ENCODE measurements at regions not wholly inside any gene's neighbourhood (a gene's known extent, or its start where the extent isn't known, plus 50 kb on each side); places are given as distances from the start of the nearest gene placed in this dataset.

DNA sequence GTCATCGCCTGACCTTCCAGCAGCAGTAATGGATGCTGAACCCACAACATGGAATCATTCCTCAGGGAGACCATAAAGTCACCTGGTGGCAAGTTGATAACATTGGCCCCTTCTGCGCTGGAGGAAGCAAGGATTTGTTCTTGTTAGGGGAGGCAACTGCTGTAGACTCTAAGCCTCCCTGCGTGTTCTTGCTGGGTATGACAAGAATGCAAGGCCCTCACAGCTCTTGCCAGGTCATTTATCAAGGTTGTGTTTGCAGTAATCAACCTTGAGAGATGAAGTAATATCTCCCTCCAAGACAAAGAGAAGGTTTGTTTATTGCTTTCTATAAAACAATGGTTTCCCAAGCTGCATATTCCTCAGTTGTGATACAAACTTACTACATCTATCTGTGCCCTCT lies 80.9 kb downstream of the PERP start:
- no TSS peak for BruUV-seq (replicated peaks)
- ChIA-PET POLR2A (no interaction called here), CTCF (no interaction called here)
- Histone ChIP-seq H3K27me3 (ENCODE audit: control insufficient read depth, insufficient read depth, low read length) (no peaks in the 10 kb centered on the region), H3K36me3 (ENCODE audit: control insufficient read depth, insufficient read depth, low read length) (no peaks in the 10 kb centered on the region), H3K27ac (ENCODE audit: low read length) (peak overlapping the region; percentile 2; the same call in 1 of the 2 replicates), H3K9me3 (ENCODE audit: control insufficient read depth, insufficient read depth, low read depth, low read length) (no peaks in the 10 kb centered on the region), H3K4me3 (ENCODE audit: low read depth in 2 of 2, low read length in 2 of 2) (no peak overlapping the region), H3K4me1 (ENCODE audit: control insufficient read depth, insufficient read depth, low read length) (no peaks in the 10 kb centered on the region)
- no peak for TF ChIP-seq SIN3A (IDR thresholded peaks at IDR 0.05; ENCODE audit: borderline replicate concordance, insufficient read depth, low read depth, low read length)
- no peak for TF ChIP-seq TCF7L2 (IDR thresholded peaks at IDR 0.05; ENCODE audit: low read depth, low read length)
- TF ChIP-seq, protein P1, sequence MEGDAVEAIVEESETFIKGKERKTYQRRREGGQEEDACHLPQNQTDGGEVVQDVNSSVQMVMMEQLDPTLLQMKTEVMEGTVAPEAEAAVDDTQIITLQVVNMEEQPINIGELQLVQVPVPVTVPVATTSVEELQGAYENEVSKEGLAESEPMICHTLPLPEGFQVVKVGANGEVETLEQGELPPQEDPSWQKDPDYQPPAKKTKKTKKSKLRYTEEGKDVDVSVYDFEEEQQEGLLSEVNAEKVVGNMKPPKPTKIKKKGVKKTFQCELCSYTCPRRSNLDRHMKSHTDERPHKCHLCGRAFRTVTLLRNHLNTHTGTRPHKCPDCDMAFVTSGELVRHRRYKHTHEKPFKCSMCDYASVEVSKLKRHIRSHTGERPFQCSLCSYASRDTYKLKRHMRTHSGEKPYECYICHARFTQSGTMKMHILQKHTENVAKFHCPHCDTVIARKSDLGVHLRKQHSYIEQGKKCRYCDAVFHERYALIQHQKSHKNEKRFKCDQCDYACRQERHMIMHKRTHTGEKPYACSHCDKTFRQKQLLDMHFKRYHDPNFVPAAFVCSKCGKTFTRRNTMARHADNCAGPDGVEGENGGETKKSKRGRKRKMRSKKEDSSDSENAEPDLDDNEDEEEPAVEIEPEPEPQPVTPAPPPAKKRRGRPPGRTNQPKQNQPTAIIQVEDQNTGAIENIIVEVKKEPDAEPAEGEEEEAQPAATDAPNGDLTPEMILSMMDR (IDR thresholded peaks at IDR 0.05): no peak
- TF ChIP-seq, protein P2, sequence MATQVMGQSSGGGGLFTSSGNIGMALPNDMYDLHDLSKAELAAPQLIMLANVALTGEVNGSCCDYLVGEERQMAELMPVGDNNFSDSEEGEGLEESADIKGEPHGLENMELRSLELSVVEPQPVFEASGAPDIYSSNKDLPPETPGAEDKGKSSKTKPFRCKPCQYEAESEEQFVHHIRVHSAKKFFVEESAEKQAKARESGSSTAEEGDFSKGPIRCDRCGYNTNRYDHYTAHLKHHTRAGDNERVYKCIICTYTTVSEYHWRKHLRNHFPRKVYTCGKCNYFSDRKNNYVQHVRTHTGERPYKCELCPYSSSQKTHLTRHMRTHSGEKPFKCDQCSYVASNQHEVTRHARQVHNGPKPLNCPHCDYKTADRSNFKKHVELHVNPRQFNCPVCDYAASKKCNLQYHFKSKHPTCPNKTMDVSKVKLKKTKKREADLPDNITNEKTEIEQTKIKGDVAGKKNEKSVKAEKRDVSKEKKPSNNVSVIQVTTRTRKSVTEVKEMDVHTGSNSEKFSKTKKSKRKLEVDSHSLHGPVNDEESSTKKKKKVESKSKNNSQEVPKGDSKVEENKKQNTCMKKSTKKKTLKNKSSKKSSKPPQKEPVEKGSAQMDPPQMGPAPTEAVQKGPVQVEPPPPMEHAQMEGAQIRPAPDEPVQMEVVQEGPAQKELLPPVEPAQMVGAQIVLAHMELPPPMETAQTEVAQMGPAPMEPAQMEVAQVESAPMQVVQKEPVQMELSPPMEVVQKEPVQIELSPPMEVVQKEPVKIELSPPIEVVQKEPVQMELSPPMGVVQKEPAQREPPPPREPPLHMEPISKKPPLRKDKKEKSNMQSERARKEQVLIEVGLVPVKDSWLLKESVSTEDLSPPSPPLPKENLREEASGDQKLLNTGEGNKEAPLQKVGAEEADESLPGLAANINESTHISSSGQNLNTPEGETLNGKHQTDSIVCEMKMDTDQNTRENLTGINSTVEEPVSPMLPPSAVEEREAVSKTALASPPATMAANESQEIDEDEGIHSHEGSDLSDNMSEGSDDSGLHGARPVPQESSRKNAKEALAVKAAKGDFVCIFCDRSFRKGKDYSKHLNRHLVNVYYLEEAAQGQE (IDR thresholded peaks at IDR 0.05; ENCODE audit: insufficient read depth in 1 of 2, low read depth in 2 of 2, low read length in 1 of 2): no peak
- TF ChIP-seq POLR2AphosphoS5 (IDR thresholded peaks at IDR 0.05; ENCODE audit: low read depth, low read length): no peak
- intact Hi-C loops (cut with micrococcal nuclease; ENCODE audit: unreplicated experiment) (no loop called here), in situ Hi-C loops (cut with HindIII; ENCODE audit: low pct_unique_long_range_greater_than_20kb, low sequenced_read_pairs) (no loop called here)
- no peak for DNase-seq (ENCODE audit: low read depth, low spot score)
- ATAC-seq: no peak

DNA sequence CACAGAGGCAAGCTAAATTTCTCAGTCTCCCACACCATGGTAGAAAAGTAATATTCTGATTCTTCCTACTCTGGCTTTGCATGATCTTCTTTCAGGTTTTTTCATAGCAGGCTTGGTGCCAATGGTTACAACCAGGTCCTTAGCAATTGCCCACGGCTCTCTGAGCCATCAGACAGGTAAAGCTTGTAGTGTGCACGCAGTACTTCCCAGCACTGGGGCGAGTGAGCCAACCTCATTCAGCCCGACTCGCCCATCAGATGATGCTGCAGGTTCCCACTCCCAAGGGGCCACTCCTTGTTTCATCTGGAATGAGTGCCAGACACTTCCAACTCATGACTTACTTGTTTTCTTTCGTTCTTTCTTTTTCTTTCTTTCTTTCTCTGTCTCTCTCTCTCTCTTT lies 78.3 kb downstream of the PERP start:
- BruUV-seq (replicated peaks): no TSS peak
- no peaks in the 10 kb centered on the region for H3K9me3 ChIP-seq (ENCODE audit: control insufficient read depth, insufficient read depth, low read depth, low read length)
- TF ChIP-seq, protein P2 (IDR thresholded peaks at IDR 0.05; ENCODE audit: insufficient read depth in 1 of 2, low read depth in 2 of 2, low read length in 1 of 2): no peak
- TF ChIP-seq TCF7L2 (IDR thresholded peaks at IDR 0.05; ENCODE audit: low read depth, low read length) (no peak), SIN3A (IDR thresholded peaks at IDR 0.05; ENCODE audit: borderline replicate concordance, insufficient read depth, low read depth, low read length) (no peak), POLR2AphosphoS5 (IDR thresholded peaks at IDR 0.05; ENCODE audit: low read depth, low read length) (no peak)
- TF ChIP-seq, protein P1 (IDR thresholded peaks at IDR 0.05): no peak
- no peak for DNase-seq (ENCODE audit: low read depth, low spot score)
- no peaks in the 10 kb centered on the region for H3K36me3 ChIP-seq (ENCODE audit: control insufficient read depth, insufficient read depth, low read length)
- in situ Hi-C loops (cut with HindIII; ENCODE audit: low pct_unique_long_range_greater_than_20kb, low sequenced_read_pairs) (no loop called here), intact Hi-C loops (cut with micrococcal nuclease; ENCODE audit: unreplicated experiment) (no loop called here)
- POLR2A ChIA-PET: no interaction called here
- H3K4me3 ChIP-seq (ENCODE audit: low read depth in 2 of 2, low read length in 2 of 2): no peak overlapping the region
- H3K27ac ChIP-seq (ENCODE audit: low read length): no peak overlapping the region
- no peaks in the 10 kb centered on the region for H3K27me3 ChIP-seq (ENCODE audit: control insufficient read depth, insufficient read depth, low read length)
- CTCF ChIA-PET: no interaction called here
- H3K4me1 ChIP-seq (ENCODE audit: control insufficient read depth, insufficient read depth, low read length): no peaks in the 10 kb centered on the region; the same call in 1 of the 2 replicates
- no peak for ATAC-seq

Data from Panc1 (cell line).